Esophagus muscularis mucosa (tissue), 4 donors: ENCODE measurements at regions not wholly inside any gene's neighbourhood (a gene's known extent, or its start where the extent isn't known, plus 50 kb on each side); places are given as distances from the start of the nearest gene placed in this dataset.

Experiments
- DNase-seq: peaks from one replicate; pipeline ENCODE4 v3.0.0-alpha.2; 2017; ENCODE audit errors: extremely low spot score
- H3K27ac ChIP-seq, 4 donors: fragments of 200-600 bp; sonication (generic); replicated peaks in 1 of 4; 1 replicate in 3 of 4; 2 replicates in 1 of 4; pipeline ENCODE4 v1.5.1; 2016 to 2019; ENCODE audit warnings: mild to moderate bottlenecking in 1 of 4
- H3K27me3 ChIP-seq, 4 donors: fragments of 200-600 bp; sonication (generic); one replicate each; pipeline versions ENCODE4 v1.5.1 to v1.6.0; 2016 to 2019
- H3K36me3 ChIP-seq, 4 donors: fragments of 200-600 bp; sonication (generic); one replicate each; pipeline ENCODE4 v1.5.1; 2016 to 2019
- H3K4me1 ChIP-seq, 4 donors: fragments of 200-600 bp; sonication (generic); one replicate each; pipeline ENCODE4 v1.5.1; 2016 to 2019
- H3K4me3 ChIP-seq, 4 donors: fragments of 200-600 bp; sonication (generic); 1 replicate in 2 of 4; 2 replicates in 2 of 4; pipeline ENCODE4 v1.5.1; 2016 to 2019; ENCODE audit warnings: mild to moderate bottlenecking in 4 of 4, moderate library complexity in 1 of 4
- H3K9me3 ChIP-seq, 4 donors: fragments of 200-600 bp; sonication (generic); 1 replicate in 3 of 4; 2 replicates in 1 of 4; pipeline ENCODE4 v1.5.1; 2016 to 2019
- EP300 ChIP-seq: sonication (generic); formaldehyde crosslinking; IDR thresholded peaks from one replicate; pipeline ENCODE4 v1.6.1; 2017; ENCODE audit warnings: antibody characterized with exemption
- POLR2A ChIP-seq: fragments of 450-650 bp; IDR thresholded peaks from one replicate; pipeline ENCODE4 v1.6.1; 2017; ENCODE audit warnings: antibody characterized with exemption, moderate library complexity, mild to moderate bottlenecking, low read depth
- POLR2AphosphoS5 ChIP-seq, 2 donors: sonication (generic); formaldehyde crosslinking; IDR thresholded peaks; one replicate each; pipeline ENCODE4 v1.6.1; 2017; ENCODE audit warnings: antibody characterized with exemption in 2 of 2
- WGBS: methylation state at CpG from one replicate; pipeline ENCODE4 v1.1.5; 2018; 5-methylcytosine and 5-hydroxymethylcytosine counted together
- intact Hi-C: fragments of 100-400 bp; cut with DNase I; formaldehyde crosslinking; loops from one replicate; pipeline ENCODE4 v1.15.1; 2023
- TF ChIP-seq, protein P1 (sequence below), 3 experiments: fragments of 200-600 bp in 2 of 3; fragments of 450-650 bp in 1 of 3; sonication (generic) in 2 of 3; IDR thresholded peaks; one replicate each; pipeline ENCODE4 v1.5.1; 2017 to 2019; ENCODE audit warnings: antibody characterized with exemption in 3 of 3, mild to moderate bottlenecking in 2 of 3, moderate library complexity in 1 of 3

DNA sequence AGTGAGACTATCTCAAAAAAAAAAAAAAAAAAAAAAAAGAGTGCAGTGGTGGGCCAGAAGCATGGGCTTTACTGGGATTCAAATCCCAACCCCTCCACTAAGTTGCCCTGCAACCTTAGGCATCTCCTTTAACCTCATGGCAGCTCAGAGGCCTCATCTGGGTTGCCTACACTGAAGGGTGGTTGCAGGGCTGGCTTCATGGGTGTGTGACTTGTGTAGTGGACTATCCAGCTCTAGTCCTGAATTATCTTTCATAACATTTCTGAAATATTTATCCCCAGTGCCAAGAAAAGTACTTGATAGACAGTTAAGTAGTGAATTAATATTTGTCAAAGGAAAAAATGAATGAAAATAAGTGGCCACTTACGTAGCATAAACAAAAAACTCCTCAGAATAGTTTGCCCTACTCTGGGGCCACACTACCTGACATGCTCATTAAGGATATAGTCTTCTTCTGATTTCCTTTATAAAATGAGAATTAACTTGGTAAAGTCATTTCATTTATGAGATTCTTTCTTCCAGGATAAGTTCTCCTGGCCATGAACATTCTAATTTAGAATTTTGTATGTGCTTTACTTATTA lies 116.0 kb upstream of the SYT13 start:
- no peak for DNase-seq
- intact Hi-C loops = no loop called here
- 91% methylated on average over 1 of the region's 1 CpG for WGBS

DNA sequence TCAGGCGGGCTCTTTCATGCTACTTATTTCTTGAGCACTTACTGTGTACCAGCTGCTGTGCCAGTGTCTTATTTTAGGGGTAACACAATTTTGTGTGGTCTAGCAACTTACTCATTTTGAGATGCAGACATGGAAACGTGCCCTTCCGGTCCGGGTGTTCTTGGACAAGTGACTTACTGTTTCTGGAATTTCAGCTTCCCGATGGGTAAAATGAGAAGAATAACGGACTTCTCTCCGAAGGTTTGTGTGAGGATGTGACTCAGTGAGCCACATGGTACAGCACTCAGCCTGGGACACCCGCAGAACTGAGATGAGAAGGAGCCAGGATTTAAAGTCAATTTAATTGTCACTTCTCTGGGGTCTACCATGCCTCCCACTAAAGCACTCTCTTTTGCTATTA lies 114.5 kb upstream of the SYT13 start:
- H3K27me3 ChIP-seq = peaks cover 0 to 37% (median 0%) of the 10 kb centered on the region in 4 donors
- H3K27ac ChIP-seq = no peak overlapping the region
- H3K9me3 ChIP-seq = no peaks in the 10 kb centered on the region
- no peaks in the 10 kb centered on the region for H3K36me3 ChIP-seq
- intact Hi-C loops = no loop called here
- 90% methylated on average over 8 of the region's 8 CpGs for WGBS
- DNase-seq = no peak
- H3K4me1 ChIP-seq = no peaks in the 10 kb centered on the region
- H3K4me3 ChIP-seq = no peak overlapping the region
- no peak for TF ChIP-seq POLR2A
- TF ChIP-seq EP300 = no peak
- TF ChIP-seq POLR2AphosphoS5 (IDR thresholded peaks at IDR 0.05) = no peak
- TF ChIP-seq, protein P1, sequence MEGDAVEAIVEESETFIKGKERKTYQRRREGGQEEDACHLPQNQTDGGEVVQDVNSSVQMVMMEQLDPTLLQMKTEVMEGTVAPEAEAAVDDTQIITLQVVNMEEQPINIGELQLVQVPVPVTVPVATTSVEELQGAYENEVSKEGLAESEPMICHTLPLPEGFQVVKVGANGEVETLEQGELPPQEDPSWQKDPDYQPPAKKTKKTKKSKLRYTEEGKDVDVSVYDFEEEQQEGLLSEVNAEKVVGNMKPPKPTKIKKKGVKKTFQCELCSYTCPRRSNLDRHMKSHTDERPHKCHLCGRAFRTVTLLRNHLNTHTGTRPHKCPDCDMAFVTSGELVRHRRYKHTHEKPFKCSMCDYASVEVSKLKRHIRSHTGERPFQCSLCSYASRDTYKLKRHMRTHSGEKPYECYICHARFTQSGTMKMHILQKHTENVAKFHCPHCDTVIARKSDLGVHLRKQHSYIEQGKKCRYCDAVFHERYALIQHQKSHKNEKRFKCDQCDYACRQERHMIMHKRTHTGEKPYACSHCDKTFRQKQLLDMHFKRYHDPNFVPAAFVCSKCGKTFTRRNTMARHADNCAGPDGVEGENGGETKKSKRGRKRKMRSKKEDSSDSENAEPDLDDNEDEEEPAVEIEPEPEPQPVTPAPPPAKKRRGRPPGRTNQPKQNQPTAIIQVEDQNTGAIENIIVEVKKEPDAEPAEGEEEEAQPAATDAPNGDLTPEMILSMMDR (IDR thresholded peaks at IDR 0.05) = no peak

More for the DNA sequence above, 116.0 kb upstream of the SYT13 start:
- Histone ChIP-seq H3K36me3 (no peaks in the 10 kb centered on the region), H3K27ac (no peak overlapping the region), H3K27me3 (peaks cover 0 to 52% (median 0%) of the 10 kb centered on the region in 4 donors), H3K4me3 (no peak overlapping the region), H3K9me3 (no peaks in the 10 kb centered on the region), H3K4me1 (no peaks in the 10 kb centered on the region)
- no peak for TF ChIP-seq POLR2A
- TF ChIP-seq, protein P1 (IDR thresholded peaks at IDR 0.05) = no peak
- no peak for TF ChIP-seq POLR2AphosphoS5 (IDR thresholded peaks at IDR 0.05)
- TF ChIP-seq EP300 = no peak

DNA sequence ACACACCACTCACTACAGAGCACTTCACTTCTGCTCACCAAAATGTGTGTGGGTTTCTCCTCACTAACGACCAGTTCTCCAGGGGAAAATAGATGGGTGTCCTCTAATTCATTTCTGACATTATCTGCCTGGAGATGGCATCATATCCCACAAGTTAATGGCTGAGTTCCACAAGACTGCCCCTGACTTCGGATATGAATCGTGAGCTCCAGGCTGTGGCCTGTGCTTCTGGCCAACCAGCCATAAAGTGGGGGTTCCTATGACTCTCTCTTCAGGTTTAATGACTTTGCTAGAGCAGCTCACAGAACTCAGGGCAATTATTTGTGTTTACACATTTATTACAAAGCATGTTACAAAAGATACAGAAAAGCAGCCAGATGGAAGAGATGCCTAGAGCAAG lies 113.0 kb upstream of the SYT13 start:
- H3K9me3 ChIP-seq = no peaks in the 10 kb centered on the region
- no peak overlapping the region for H3K27ac ChIP-seq
- DNase-seq = no peak
- H3K4me1 ChIP-seq = no peaks in the 10 kb centered on the region
- no peaks in the 10 kb centered on the region for H3K36me3 ChIP-seq
- TF ChIP-seq, protein P1 (IDR thresholded peaks at IDR 0.05) = no peak
- no peak for TF ChIP-seq EP300
- no peak for TF ChIP-seq POLR2AphosphoS5 (IDR thresholded peaks at IDR 0.05)
- TF ChIP-seq POLR2A = no peak
- 74% methylated on average over 3 of the region's 3 CpGs for WGBS
- peaks cover 0 to 24% (median 0%) of the 10 kb centered on the region in 4 donors for H3K27me3 ChIP-seq
- no peak overlapping the region for H3K4me3 ChIP-seq
- intact Hi-C loops = no loop called here

DNA sequence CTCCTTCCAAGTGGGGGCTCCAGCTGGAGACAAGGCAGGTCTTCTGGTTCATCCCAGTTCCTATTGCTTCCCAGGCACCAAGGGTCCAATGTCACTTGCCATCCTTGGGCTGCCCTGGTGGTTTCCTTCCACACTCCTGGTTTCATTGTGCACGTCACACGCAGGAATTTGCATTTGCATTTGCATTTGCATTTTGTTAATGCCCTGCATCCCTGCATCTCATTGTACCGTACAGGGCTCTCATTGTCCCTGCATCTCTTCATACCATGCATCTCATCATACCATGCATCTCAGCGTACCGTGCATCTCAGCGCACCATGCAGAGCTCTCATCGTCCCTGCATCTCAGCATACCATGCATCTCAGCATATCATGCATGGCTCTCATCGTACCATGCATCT lies 112.2 kb upstream of the SYT13 start:
- Histone ChIP-seq H3K9me3 (no peaks in the 10 kb centered on the region), H3K4me3 (no peak overlapping the region), H3K36me3 (no peaks in the 10 kb centered on the region), H3K4me1 (no peaks in the 10 kb centered on the region), H3K27ac (no peak overlapping the region), H3K27me3 (peaks cover 0 to 19% (median 0%) of the 10 kb centered on the region in 4 donors)
- no peak for DNase-seq
- intact Hi-C loops = no loop called here
- no peak for TF ChIP-seq EP300
- no peak for TF ChIP-seq POLR2AphosphoS5 (IDR thresholded peaks at IDR 0.05)
- TF ChIP-seq POLR2A = no peak
- TF ChIP-seq, protein P1 (IDR thresholded peaks at IDR 0.05) = no peak
- WGBS = 95% methylated on average over 8 of the region's 8 CpGs

DNA sequence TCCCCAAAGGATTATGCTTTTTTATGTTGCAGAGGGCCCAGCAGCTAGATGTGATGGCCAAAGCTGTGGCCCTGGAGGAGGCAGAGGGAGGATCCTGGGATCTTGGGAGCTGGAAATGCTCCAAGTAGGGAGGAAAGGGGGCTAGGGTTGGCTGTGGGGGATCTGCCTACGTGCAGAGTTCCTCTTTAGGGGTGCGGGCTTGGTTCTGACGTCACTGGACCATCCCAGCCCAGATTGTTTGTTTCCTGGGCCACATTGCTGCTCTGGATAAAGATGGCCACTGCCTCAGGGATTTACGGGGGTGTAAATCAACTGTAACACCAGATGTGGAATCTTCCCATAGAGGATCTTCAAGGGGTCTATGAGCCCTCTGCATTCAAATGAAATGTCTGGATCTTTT lies 110.3 kb upstream of the SYT13 start:
- Histone ChIP-seq H3K9me3 (no peaks in the 10 kb centered on the region), H3K27ac (no peak overlapping the region), H3K4me3 (no peak overlapping the region), H3K27me3 (peaks cover 0 to 26% (median 0%) of the 10 kb centered on the region in 4 donors), H3K36me3 (no peaks in the 10 kb centered on the region), H3K4me1 (no peaks in the 10 kb centered on the region)
- WGBS = 60% methylated on average over 4 of the region's 4 CpGs
- no peak for DNase-seq
- intact Hi-C loops = no loop called here
- no peak for TF ChIP-seq EP300
- TF ChIP-seq, protein P1 (IDR thresholded peaks at IDR 0.05) = no peak
- no peak for TF ChIP-seq POLR2A
- TF ChIP-seq POLR2AphosphoS5 (IDR thresholded peaks at IDR 0.05) = no peak
